GM18909 (cell line): ENCODE measurements at regions not wholly inside any gene's neighbourhood (a gene's known extent, or its start where the extent isn't known, plus 50 kb on each side); places are given as distances from the start of the nearest gene placed in this dataset.
"Not testable (repeated sequence)": the region's sequence is repeated elsewhere in the genome, so short reads cannot be mapped to it uniquely, and the experiment has no call there.

Experiments
- ATAC-seq: cut with Tn5 transposase; IDR thresholded peaks from one replicate; pipeline ENCODE4 v1.9.1; 2021; ENCODE audit warnings: mild to moderate bottlenecking; ENCODE audit not compliant: unreplicated experiment, poor library complexity

GRCh38 chr10:107952649-107953556 lies 788.4 kb upstream of the SORCS1 start:
- no peak for ATAC-seq

- ATAC-seq: not testable (repeated sequence)
Observed at GRCh38 chr10:107950411-107951062, 786.0 kb upstream of the SORCS1 start.

GRCh38 chr10:107942826-107943225 lies 778.3 kb upstream of the SORCS1 start:
- ATAC-seq: no peak

GRCh38 chr10:107933076-107933475 lies 768.6 kb upstream of the SORCS1 start:
- no peak for ATAC-seq

- ATAC-seq: no peak
Observed at GRCh38 chr10:107931808-107932207, 767.3 kb upstream of the SORCS1 start.

- no peak for ATAC-seq
Observed at GRCh38 chr10:107930037-107930436, 765.5 kb upstream of the SORCS1 start.

GRCh38 chr10:107924458-107924857 lies 760.0 kb upstream of the SORCS1 start:
- ATAC-seq: no peak

- ATAC-seq: no peak
Observed at GRCh38 chr10:107919626-107920235, 755.2 kb upstream of the SORCS1 start.

- no peak for ATAC-seq
Observed at GRCh38 chr10:107918171-107918570, 753.7 kb upstream of the SORCS1 start.

- ATAC-seq: no peak
Observed at GRCh38 chr10:107915215-107915610, 750.7 kb upstream of the SORCS1 start.

- ATAC-seq: no peak
Observed at GRCh38 chr10:107914450-107915214, 750.1 kb upstream of the SORCS1 start.

- ATAC-seq: no peak
Observed at GRCh38 chr10:107913317-107914294, 749.1 kb upstream of the SORCS1 start.

GRCh38 chr10:107901076-107901475 lies 736.6 kb upstream of the SORCS1 start:
- no peak for ATAC-seq

- no peak for ATAC-seq
Observed at GRCh38 chr10:107900131-107900530, 735.6 kb upstream of the SORCS1 start.

GRCh38 chr10:107899502-107900062 lies 735.1 kb upstream of the SORCS1 start:
- no peak for ATAC-seq

- ATAC-seq: no peak
Observed at GRCh38 chr10:107899075-107899474, 734.6 kb upstream of the SORCS1 start.

GRCh38 chr10:107898392-107898791 lies 733.9 kb upstream of the SORCS1 start:
- no peak for ATAC-seq

GRCh38 chr10:107894516-107894915 lies 730.0 kb upstream of the SORCS1 start:
- no peak for ATAC-seq

- no peak for ATAC-seq
Observed at GRCh38 chr10:107889105-107889504, 724.6 kb upstream of the SORCS1 start.
